ENCODE measurements at regions not wholly inside any gene's neighbourhood (a gene's known extent, or its start where the extent isn't known, plus 50 kb on each side); places are given as distances from the start of the nearest gene placed in this dataset.
"Not testable (repeated sequence)": the region's sequence is repeated elsewhere in the genome, so short reads cannot be mapped to it uniquely, and the experiment has no call there.

- DNase-seq = no peak
- H3K36me3 Mint-ChIP-seq (ENCODE audit: insufficient read depth in 2 of 2) = no peaks in the 10 kb centered on the region
- no peaks in the 10 kb centered on the region for H3K9me3 Mint-ChIP-seq
- H3K27ac Mint-ChIP-seq = no peak overlapping the region
- no peaks in the 10 kb centered on the region for H3K4me1 Mint-ChIP-seq (ENCODE audit: low read depth)
- H3K4me3 Mint-ChIP-seq = no peak overlapping the region
- no peak for ATAC-seq (replicated peaks in 1 of 2)
- peaks cover 18% of the 10 kb centered on the region for H3K27me3 Mint-ChIP-seq (ENCODE audit: low read depth)
Observed at GRCh38 chr1:38603907-38604306, 255.7 kb downstream of the RRAGC start.

- DNase-seq (no peak), ATAC-seq (replicated peaks in 1 of 2) (no peak)
- peaks cover 27% of the 10 kb centered on the region for H3K27me3 Mint-ChIP-seq (ENCODE audit: low read depth)
- H3K4me3 Mint-ChIP-seq = no peak overlapping the region
- H3K36me3 Mint-ChIP-seq (ENCODE audit: insufficient read depth in 2 of 2) = no peaks in the 10 kb centered on the region
- H3K9me3 Mint-ChIP-seq = no peaks in the 10 kb centered on the region
- no peaks in the 10 kb centered on the region for H3K4me1 Mint-ChIP-seq (ENCODE audit: low read depth)
- H3K27ac Mint-ChIP-seq = no peak overlapping the region
Observed at GRCh38 chr1:38600905-38601304, 258.7 kb downstream of the RRAGC start.

- H3K27ac Mint-ChIP-seq = no peak overlapping the region
- ATAC-seq (replicated peaks in 1 of 2) = no peak
- H3K36me3 Mint-ChIP-seq (ENCODE audit: insufficient read depth in 2 of 2) = no peaks in the 10 kb centered on the region
- peaks cover 27% of the 10 kb centered on the region for H3K27me3 Mint-ChIP-seq (ENCODE audit: low read depth)
- no peak overlapping the region for H3K4me3 Mint-ChIP-seq
- H3K9me3 Mint-ChIP-seq = peaks cover under 1% of the 10 kb centered on the region in 2 donors
- H3K4me1 Mint-ChIP-seq (ENCODE audit: low read depth) = no peaks in the 10 kb centered on the region
- no peak for DNase-seq
Observed at GRCh38 chr1:38600286-38600685, 259.3 kb downstream of the RRAGC start.

GRCh38 chr1:38598118-38598517 lies 261.5 kb downstream of the RRAGC start:
- ATAC-seq (replicated peaks in 1 of 2) (no peak), DNase-seq (no peak)
- Mint-ChIP-seq H3K9me3 (peaks cover 5 to 6% of the 10 kb centered on the region in 2 donors), H3K27me3 (ENCODE audit: low read depth) (peaks cover 27% of the 10 kb centered on the region), H3K36me3 (ENCODE audit: insufficient read depth in 2 of 2) (peaks cover 2 to 8% of the 10 kb centered on the region in 2 donors), H3K4me1 (ENCODE audit: low read depth) (no peaks in the 10 kb centered on the region), H3K4me3 (no peak overlapping the region), H3K27ac (no peak overlapping the region)

GRCh38 chr1:38589036-38589435 lies 270.5 kb downstream of the RRAGC start:
- Mint-ChIP-seq H3K27ac (no peak overlapping the region), H3K4me1 (ENCODE audit: low read depth) (peaks cover 15% of the 10 kb centered on the region), H3K27me3 (ENCODE audit: low read depth) (no peaks in the 10 kb centered on the region), H3K4me3 (no peak overlapping the region), H3K9me3 (peaks cover 0 to 1% of the 10 kb centered on the region in 2 donors), H3K36me3 (ENCODE audit: insufficient read depth in 2 of 2) (no peaks in the 10 kb centered on the region)
- no peak for DNase-seq
- no peak for ATAC-seq (replicated peaks in 1 of 2)

- Mint-ChIP-seq H3K4me1 (ENCODE audit: low read depth) (peaks cover 15% of the 10 kb centered on the region), H3K36me3 (ENCODE audit: insufficient read depth in 2 of 2) (no peaks in the 10 kb centered on the region), H3K9me3 (no peaks in the 10 kb centered on the region), H3K4me3 (no peak overlapping the region), H3K27me3 (ENCODE audit: low read depth) (no peaks in the 10 kb centered on the region), H3K27ac (no peak overlapping the region)
- no peak for ATAC-seq (replicated peaks in 1 of 2)
- DNase-seq = no peak
Observed at GRCh38 chr1:38587766-38588165, 271.8 kb downstream of the RRAGC start.

GRCh38 chr1:38586993-38587646 lies 272.5 kb downstream of the RRAGC start:
- no peaks in the 10 kb centered on the region for H3K9me3 Mint-ChIP-seq
- no peaks in the 10 kb centered on the region for H3K36me3 Mint-ChIP-seq (ENCODE audit: insufficient read depth in 2 of 2)
- no peak overlapping the region for H3K27ac Mint-ChIP-seq
- DNase-seq (peak; percentile 57 to 65), ATAC-seq (replicated peaks in 1 of 2) (peak; percentile 59 to 60)
- H3K4me1 Mint-ChIP-seq (ENCODE audit: low read depth) = peaks cover 15% of the 10 kb centered on the region
- H3K4me3 Mint-ChIP-seq = peak overlapping the region in 1 of 2 donors; percentile 40
- no peaks in the 10 kb centered on the region for H3K27me3 Mint-ChIP-seq (ENCODE audit: low read depth)

- H3K4me1 Mint-ChIP-seq (ENCODE audit: low read depth) = peaks cover 15% of the 10 kb centered on the region
- H3K4me3 Mint-ChIP-seq = no peak overlapping the region
- no peak for ATAC-seq (replicated peaks in 1 of 2)
- no peaks in the 10 kb centered on the region for H3K9me3 Mint-ChIP-seq
- no peak overlapping the region for H3K27ac Mint-ChIP-seq
- no peaks in the 10 kb centered on the region for H3K27me3 Mint-ChIP-seq (ENCODE audit: low read depth)
- H3K36me3 Mint-ChIP-seq (ENCODE audit: insufficient read depth in 2 of 2) = no peaks in the 10 kb centered on the region
- DNase-seq = no peak
Observed at GRCh38 chr1:38585971-38586370, 273.6 kb downstream of the RRAGC start.

GRCh38 chr1:38585460-38585859 lies 274.1 kb downstream of the RRAGC start:
- ATAC-seq (replicated peaks in 1 of 2) = no peak
- Mint-ChIP-seq H3K9me3 (no peaks in the 10 kb centered on the region), H3K4me3 (no peak overlapping the region), H3K4me1 (ENCODE audit: low read depth) (peaks cover 15% of the 10 kb centered on the region), H3K27me3 (ENCODE audit: low read depth) (no peaks in the 10 kb centered on the region), H3K36me3 (ENCODE audit: insufficient read depth in 2 of 2) (no peaks in the 10 kb centered on the region), H3K27ac (no peak overlapping the region)
- no peak for DNase-seq

GRCh38 chr1:38584448-38585355 lies 274.9 kb downstream of the RRAGC start:
- Mint-ChIP-seq H3K36me3 (ENCODE audit: insufficient read depth in 2 of 2) (no peaks in the 10 kb centered on the region), H3K9me3 (no peaks in the 10 kb centered on the region), H3K27me3 (ENCODE audit: low read depth) (peaks cover 7% of the 10 kb centered on the region), H3K4me3 (no peak overlapping the region), H3K27ac (no peak overlapping the region), H3K4me1 (ENCODE audit: low read depth) (peaks cover 15% of the 10 kb centered on the region)
- DNase-seq (no peak), ATAC-seq (replicated peaks in 1 of 2) (no peak)

GRCh38 chr1:38583287-38583686 lies 276.3 kb downstream of the RRAGC start:
- H3K9me3 Mint-ChIP-seq; DNase-seq; ATAC-seq (replicated peaks in 1 of 2); H3K36me3 Mint-ChIP-seq (ENCODE audit: insufficient read depth in 2 of 2); H3K27ac Mint-ChIP-seq; H3K4me3 Mint-ChIP-seq: not testable (repeated sequence)
- peaks cover 15% of the 10 kb centered on the region for H3K4me1 Mint-ChIP-seq (ENCODE audit: low read depth)
- H3K27me3 Mint-ChIP-seq (ENCODE audit: low read depth) = peaks cover 17% of the 10 kb centered on the region

GRCh38 chr1:38581396-38581795 lies 278.2 kb downstream of the RRAGC start:
- peaks cover 25% of the 10 kb centered on the region for H3K4me1 Mint-ChIP-seq (ENCODE audit: low read depth)
- no peak overlapping the region for H3K27ac Mint-ChIP-seq
- DNase-seq (no peak), ATAC-seq (replicated peaks in 1 of 2) (no peak)
- no peaks in the 10 kb centered on the region for H3K36me3 Mint-ChIP-seq (ENCODE audit: insufficient read depth in 2 of 2)
- H3K9me3 Mint-ChIP-seq = no peaks in the 10 kb centered on the region
- peaks cover 28% of the 10 kb centered on the region for H3K27me3 Mint-ChIP-seq (ENCODE audit: low read depth)
- no peak overlapping the region for H3K4me3 Mint-ChIP-seq

- Mint-ChIP-seq H3K9me3 (no peaks in the 10 kb centered on the region), H3K36me3 (ENCODE audit: insufficient read depth in 2 of 2) (no peaks in the 10 kb centered on the region), H3K27me3 (ENCODE audit: low read depth) (peaks cover 28% of the 10 kb centered on the region), H3K4me1 (ENCODE audit: low read depth) (peaks cover 18% of the 10 kb centered on the region), H3K27ac (no peak overlapping the region), H3K4me3 (no peak overlapping the region)
- ATAC-seq (replicated peaks in 1 of 2) (no peak), DNase-seq (no peak)
Observed at GRCh38 chr1:38580594-38580993, 279.0 kb downstream of the RRAGC start.

Measured in activated T-cell treated with anti-CD3 and anti-CD28 coated beads, Interleukin-2, amount 50 U/mL, for 72 hours (primary cell).